H1 (cell line): ENCODE measurements at regions not wholly inside any gene's neighbourhood (a gene's known extent, or its start where the extent isn't known, plus 50 kb on each side); places are given as distances from the start of the nearest gene placed in this dataset.

Experiments used
- CHD7 ChIP-seq: fragments of 300-600 bp; sonication (generic); IDR thresholded peaks from 2 replicates; pipeline ENCODE4 v1.7.1; 2012; ENCODE audit warnings: low read length, moderate library complexity, mild to moderate bottlenecking, inconsistent platforms; ENCODE audit not compliant: insufficient replicate concordance
- JUND ChIP-seq: IDR thresholded peaks from 2 replicates; pipeline ENCODE4 v1.6.1; 2011; ENCODE audit warnings: mild to moderate bottlenecking, improper control_type of control experiment, low read length

DNA sequence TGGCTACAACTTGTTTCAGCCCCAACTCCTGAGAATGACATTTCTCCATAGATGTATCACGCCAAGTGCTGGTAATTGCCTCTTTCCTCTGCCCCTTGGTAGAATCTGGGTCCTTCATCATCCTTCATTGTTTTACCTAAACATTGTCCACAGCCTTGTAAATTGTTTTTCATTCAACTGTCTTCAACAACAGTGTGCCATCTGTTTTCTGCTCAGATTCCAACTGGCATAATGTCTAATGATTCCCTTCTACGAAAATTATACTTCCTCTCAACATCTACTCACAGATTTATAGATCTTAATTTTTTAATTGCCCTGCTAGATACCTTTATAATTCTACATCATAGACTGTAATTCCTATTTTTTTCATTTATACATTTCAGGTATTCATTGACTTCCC is 226.9 kb downstream of the TPRG1 start (continued):
- no peak for TF ChIP-seq CHD7
- no peak for TF ChIP-seq JUND
